H9 (cell line): ENCODE measurements at regions not wholly inside any gene's neighbourhood (a gene's known extent, or its start where the extent isn't known, plus 50 kb on each side); places are given as distances from the start of the nearest gene placed in this dataset.

ENCODE experiments used
- DNase-seq: peaks from one replicate; pipeline ENCODE4 v3.0.0-alpha.2; 2017
- H2AFZ ChIP-seq: one replicate; pipeline ENCODE4 v1.6.1; 2013; ENCODE audit warnings: mild to moderate bottlenecking, low read length, control low read depth, moderate library complexity
- H2AK5ac ChIP-seq: 2 replicates; pipeline ENCODE4 v1.6.1; 2013; ENCODE audit warnings: low read length, control low read depth, mixed read lengths; ENCODE audit not compliant: insufficient read length
- H2BK120ac ChIP-seq: one replicate; pipeline ENCODE4 v1.6.1; 2013; ENCODE audit warnings: low read depth, mild to moderate bottlenecking, low read length, control low read depth, inconsistent platforms; ENCODE audit not compliant: poor library complexity, severe bottlenecking
- H2BK12ac ChIP-seq: 2 replicates; pipeline ENCODE4 v1.6.1; 2013; ENCODE audit warnings: low read length, control low read depth, mixed read lengths, low read depth; ENCODE audit not compliant: insufficient read length
- H2BK15ac ChIP-seq: 2 replicates; pipeline ENCODE4 v1.6.1; 2013; ENCODE audit warnings: low read depth, low read length, control low read depth
- H2BK20ac ChIP-seq: one replicate; pipeline ENCODE4 v1.6.1; 2013; ENCODE audit warnings: low read depth, mild to moderate bottlenecking, low read length, control low read depth, inconsistent platforms; ENCODE audit not compliant: poor library complexity, severe bottlenecking
- H2BK5ac ChIP-seq: 2 replicates; pipeline ENCODE4 v1.6.1; 2013; ENCODE audit warnings: low read length, control low read depth, mixed read lengths; ENCODE audit not compliant: insufficient read length
- H3K14ac ChIP-seq: 2 replicates; pipeline ENCODE4 v1.6.1; 2013; ENCODE audit warnings: low read length, control low read depth; ENCODE audit not compliant: insufficient read depth
- H3K18ac ChIP-seq: 2 replicates; pipeline ENCODE4 v1.6.1; 2013; ENCODE audit warnings: low read depth, mild to moderate bottlenecking, mixed read lengths, low read length, control low read depth; ENCODE audit not compliant: insufficient read length
- H3K23ac ChIP-seq: 2 replicates; pipeline ENCODE4 v1.6.1; 2013; ENCODE audit warnings: low read length, control low read depth, mixed read lengths, low read depth; ENCODE audit not compliant: insufficient read length
- H3K23me2 ChIP-seq: 2 replicates; pipeline ENCODE4 v1.6.1; 2013; ENCODE audit warnings: low read depth, mild to moderate bottlenecking, mixed read lengths, low read length, control low read depth; ENCODE audit not compliant: insufficient read length, poor library complexity, severe bottlenecking
- H3K27ac ChIP-seq: 2 replicates; pipeline ENCODE4 v1.5.1; 2013; ENCODE audit warnings: low read length, control low read depth, mixed read lengths, low read depth; ENCODE audit not compliant: insufficient read length
- H3K27me3 ChIP-seq: 2 replicates; pipeline ENCODE4 v1.6.1; 2013; ENCODE audit warnings: low read length, control low read depth, inconsistent platforms; ENCODE audit not compliant: insufficient read depth
- H3K4ac ChIP-seq: 2 replicates; pipeline ENCODE4 v1.6.1; 2013; ENCODE audit warnings: low read depth, mild to moderate bottlenecking, control low read depth, inconsistent platforms, low read length, moderate library complexity
- H3K4me1 ChIP-seq: 2 replicates; pipeline ENCODE4 v1.6.1; 2013; ENCODE audit warnings: low read length, control low read depth, inconsistent platforms; ENCODE audit not compliant: insufficient read depth
- H3K4me2 ChIP-seq: 2 replicates; pipeline ENCODE4 v1.6.1; 2013; ENCODE audit warnings: low read length, control low read depth, mixed read lengths; ENCODE audit not compliant: insufficient read length, insufficient read depth
- H3K56ac ChIP-seq: 2 replicates; pipeline ENCODE4 v1.6.1; 2013; ENCODE audit warnings: low read depth, mild to moderate bottlenecking, mixed read lengths, low read length, control low read depth; ENCODE audit not compliant: insufficient read length
- H3K79me1 ChIP-seq: 2 replicates; pipeline ENCODE4 v1.6.1; 2013; ENCODE audit warnings: low read depth, mild to moderate bottlenecking, moderate library complexity, low read length, control low read depth, inconsistent platforms; ENCODE audit not compliant: insufficient read depth, poor library complexity, severe bottlenecking
- H3K79me2 ChIP-seq: 2 replicates; pipeline ENCODE4 v1.6.1; 2013; ENCODE audit warnings: low read length, control low read depth, inconsistent platforms; ENCODE audit not compliant: insufficient read depth
- H3K9ac ChIP-seq: 2 replicates; pipeline ENCODE4 v1.6.1; 2013; ENCODE audit warnings: low read length, control low read depth, mixed read lengths; ENCODE audit not compliant: insufficient read length; ENCODE audit errors: extremely low read depth
- H3K9me3 ChIP-seq: one replicate; pipeline ENCODE4 v1.6.1; 2013; ENCODE audit warnings: low read depth, low read length, inconsistent platforms; ENCODE audit not compliant: control insufficient read depth
- H3T11ph ChIP-seq: one replicate; pipeline ENCODE4 v1.6.1; 2013; ENCODE audit warnings: mild to moderate bottlenecking, low read length, control low read depth, inconsistent platforms
- H4K20me1 ChIP-seq: one replicate; pipeline ENCODE4 v1.6.1; 2013; ENCODE audit not compliant: control insufficient read depth, insufficient read length, insufficient read depth
- H4K5ac ChIP-seq: 2 replicates; pipeline ENCODE4 v1.6.1; 2013; ENCODE audit warnings: low read depth, mild to moderate bottlenecking, mixed read lengths, low read length, control low read depth; ENCODE audit not compliant: insufficient read length
- H4K8ac ChIP-seq: replicated peaks from 2 replicates; pipeline ENCODE4 v1.6.1; 2013; ENCODE audit warnings: low read length, control low read depth, mixed read lengths, low read depth; ENCODE audit not compliant: insufficient read length
- H4K91ac ChIP-seq: 2 replicates; pipeline ENCODE4 v1.6.1; 2013; ENCODE audit warnings: low read depth, mild to moderate bottlenecking, moderate library complexity, mixed read lengths, low read length, control low read depth; ENCODE audit not compliant: insufficient read length
- H3K27ac Mint-ChIP-seq, 3 experiments: 2 replicates in 2 of 3; 3 replicates in 1 of 3; pipeline ENCODE4 v1.8.0; 2020 to 2021; ENCODE audit warnings: mixed read lengths in 3 of 3, mild to moderate bottlenecking in 1 of 3, moderate library complexity in 1 of 3
- H3K27me3 Mint-ChIP-seq: 2 replicates; pipeline ENCODE4 v1.8.0; 2021; ENCODE audit warnings: low read depth, mild to moderate bottlenecking, moderate library complexity, mixed read lengths
- H3K36me3 Mint-ChIP-seq, 3 experiments: 2 replicates in 2 of 3; 3 replicates in 1 of 3; pipeline ENCODE4 v1.8.0; 2020 to 2021; ENCODE audit warnings: low read depth in 3 of 3, mixed read lengths in 3 of 3; ENCODE audit not compliant: insufficient read depth in 1 of 3
- H3K4me1 Mint-ChIP-seq, 2 experiments: 2 replicates each; pipeline ENCODE4 v1.8.0; 2020; ENCODE audit warnings: mixed read lengths in 2 of 2
- H3K4me3 Mint-ChIP-seq, 2 experiments: 2 replicates in 1 of 2; 3 replicates in 1 of 2; pipeline ENCODE4 v1.8.0; 2020 to 2021; ENCODE audit warnings: mild to moderate bottlenecking in 2 of 2, mixed read lengths in 2 of 2, moderate library complexity in 1 of 2
- H3K9me3 Mint-ChIP-seq, 2 experiments: 2 replicates in 1 of 2; 3 replicates in 1 of 2; pipeline ENCODE4 v1.8.0; 2020; ENCODE audit warnings: mild to moderate bottlenecking in 2 of 2, mixed read lengths in 2 of 2, moderate library complexity in 1 of 2
- WGBS: extraction: QIAGEN DNeasy Blood & Tissue Kit; methylation state at CpG from one replicate; pipeline ENCODE4 v1.1.7; 2013; ENCODE audit warnings: missing lambda C conversion rate, low lambda C conversion rate, mixed read lengths; ENCODE audit not compliant: insufficient read length; ENCODE audit errors: extremely low coverage; 5-methylcytosine and 5-hydroxymethylcytosine counted together
- TF ChIP-seq, protein P1 (sequence below): fragments of 200-600 bp; sonication (generic); conservative IDR thresholded peaks from 3 replicates; pipeline ENCODE4 v1.8.0; 2021; ENCODE audit warnings: antibody characterized with exemption, mild to moderate bottlenecking

DNA sequence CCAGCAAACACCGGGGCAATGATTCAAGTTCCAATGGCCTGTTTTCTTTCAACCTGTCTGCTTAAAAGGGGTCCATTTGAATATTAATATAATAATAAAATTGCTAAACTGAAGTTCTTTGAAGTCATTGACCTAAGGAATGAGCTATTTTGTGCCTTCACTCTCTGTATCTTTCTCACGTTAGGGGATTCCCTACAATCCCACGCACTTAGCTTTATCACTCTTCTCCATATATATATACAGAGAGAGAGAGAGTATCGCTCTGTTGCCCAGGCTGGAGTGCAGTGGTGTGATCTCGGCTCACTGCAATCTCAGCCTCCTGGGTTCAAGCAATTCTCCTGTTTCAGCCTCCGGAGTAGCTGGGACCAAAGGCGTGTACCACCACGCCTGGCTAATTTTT, 83.9 kb upstream of the NWD2 start:
- Mint-ChIP-seq H3K36me3 (no peaks in the 10 kb centered on the region), H3K27me3 (no peaks in the 10 kb centered on the region), H3K27ac (no peak overlapping the region; a peak in 1 of 7 replicates), H3K4me3 (no peak overlapping the region), H3K9me3 (no peaks in the 10 kb centered on the region), H3K4me1 (peaks cover 4 to 5% of the 10 kb centered on the region in 2 experiments; a peak in 2 of 4 replicates)
- Histone ChIP-seq H3K9me3 (no peaks in the 10 kb centered on the region), H4K8ac (no peak overlapping the region), H2BK5ac (no peak overlapping the region), H2BK120ac (no peak overlapping the region), H3K4ac (no peak overlapping the region), H3T11ph (no peak overlapping the region), H3K56ac (no peak overlapping the region), H4K5ac (no peak overlapping the region), H3K27ac (no peak overlapping the region), H2BK20ac (no peak overlapping the region), H2BK15ac (no peak overlapping the region), H3K23me2 (no peaks in the 10 kb centered on the region), H3K79me2 (no peaks in the 10 kb centered on the region), H3K79me1 (no peaks in the 10 kb centered on the region), H3K4me1 (no peaks in the 10 kb centered on the region), H2AK5ac (no peak overlapping the region), H2BK12ac (no peak overlapping the region), H4K20me1 (no peaks in the 10 kb centered on the region), H3K27me3 (no peaks in the 10 kb centered on the region), H3K23ac (no peak overlapping the region), H3K14ac (no peak overlapping the region), H3K4me2 (no peak overlapping the region), H3K18ac (no peak overlapping the region), H2AFZ (no peak overlapping the region), H4K91ac (no peak overlapping the region), H3K9ac (no peak overlapping the region)
- DNase-seq = no peak
- no CpG with 5 or more reads among the region's 8 CpGs for WGBS
- TF ChIP-seq, protein P1, sequence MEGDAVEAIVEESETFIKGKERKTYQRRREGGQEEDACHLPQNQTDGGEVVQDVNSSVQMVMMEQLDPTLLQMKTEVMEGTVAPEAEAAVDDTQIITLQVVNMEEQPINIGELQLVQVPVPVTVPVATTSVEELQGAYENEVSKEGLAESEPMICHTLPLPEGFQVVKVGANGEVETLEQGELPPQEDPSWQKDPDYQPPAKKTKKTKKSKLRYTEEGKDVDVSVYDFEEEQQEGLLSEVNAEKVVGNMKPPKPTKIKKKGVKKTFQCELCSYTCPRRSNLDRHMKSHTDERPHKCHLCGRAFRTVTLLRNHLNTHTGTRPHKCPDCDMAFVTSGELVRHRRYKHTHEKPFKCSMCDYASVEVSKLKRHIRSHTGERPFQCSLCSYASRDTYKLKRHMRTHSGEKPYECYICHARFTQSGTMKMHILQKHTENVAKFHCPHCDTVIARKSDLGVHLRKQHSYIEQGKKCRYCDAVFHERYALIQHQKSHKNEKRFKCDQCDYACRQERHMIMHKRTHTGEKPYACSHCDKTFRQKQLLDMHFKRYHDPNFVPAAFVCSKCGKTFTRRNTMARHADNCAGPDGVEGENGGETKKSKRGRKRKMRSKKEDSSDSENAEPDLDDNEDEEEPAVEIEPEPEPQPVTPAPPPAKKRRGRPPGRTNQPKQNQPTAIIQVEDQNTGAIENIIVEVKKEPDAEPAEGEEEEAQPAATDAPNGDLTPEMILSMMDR = no peak
